HG02943 (cell line): ENCODE measurements at regions not wholly inside any gene's neighbourhood (a gene's known extent, or its start where the extent isn't known, plus 50 kb on each side); places are given as distances from the start of the nearest gene placed in this dataset.

ENCODE experiments used
- ATAC-seq: cut with Tn5 transposase; IDR thresholded peaks from one replicate; pipeline ENCODE4 v1.9.1; 2021; ENCODE audit warnings: mild to moderate bottlenecking, low read depth, moderate library complexity; ENCODE audit not compliant: unreplicated experiment

DNA sequence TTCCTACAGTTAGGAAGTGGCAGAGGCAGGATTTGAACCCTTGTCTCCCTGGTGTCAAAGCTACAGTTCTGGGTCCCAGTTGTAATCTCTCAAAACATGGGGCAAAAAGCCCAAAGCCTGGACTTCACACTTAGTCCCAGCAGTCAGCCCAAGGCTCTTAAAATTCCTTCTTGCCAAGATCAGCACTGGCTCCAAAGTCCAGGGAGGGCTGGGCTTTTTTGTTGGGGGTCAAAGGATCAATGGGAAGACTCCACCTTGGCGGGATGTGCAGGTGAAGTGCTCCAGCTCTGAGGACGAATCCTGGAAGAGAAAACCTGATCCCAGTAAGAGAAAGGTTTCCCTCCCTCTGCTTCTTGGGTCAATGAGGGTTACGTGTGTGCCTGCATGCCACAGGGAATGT is 195.5 kb downstream of the HAPSTR1 start:
- no peak for ATAC-seq

DNA sequence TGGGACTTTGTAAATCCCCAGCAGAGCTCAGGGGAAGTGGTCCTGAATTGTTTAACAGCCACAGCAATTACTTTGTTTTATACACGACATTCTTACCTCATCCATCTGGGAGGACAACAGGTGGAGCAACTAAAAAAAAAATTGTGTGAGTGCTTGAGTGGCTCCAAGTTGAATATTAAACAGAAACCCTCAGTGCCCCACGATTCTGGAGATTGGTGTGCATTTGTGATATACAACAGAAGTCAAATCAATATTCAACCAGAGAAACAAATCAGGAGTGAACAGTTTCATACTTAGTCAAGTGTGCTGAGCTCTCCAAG is 204.8 kb downstream of the HAPSTR1 start:
- no peak for ATAC-seq

DNA sequence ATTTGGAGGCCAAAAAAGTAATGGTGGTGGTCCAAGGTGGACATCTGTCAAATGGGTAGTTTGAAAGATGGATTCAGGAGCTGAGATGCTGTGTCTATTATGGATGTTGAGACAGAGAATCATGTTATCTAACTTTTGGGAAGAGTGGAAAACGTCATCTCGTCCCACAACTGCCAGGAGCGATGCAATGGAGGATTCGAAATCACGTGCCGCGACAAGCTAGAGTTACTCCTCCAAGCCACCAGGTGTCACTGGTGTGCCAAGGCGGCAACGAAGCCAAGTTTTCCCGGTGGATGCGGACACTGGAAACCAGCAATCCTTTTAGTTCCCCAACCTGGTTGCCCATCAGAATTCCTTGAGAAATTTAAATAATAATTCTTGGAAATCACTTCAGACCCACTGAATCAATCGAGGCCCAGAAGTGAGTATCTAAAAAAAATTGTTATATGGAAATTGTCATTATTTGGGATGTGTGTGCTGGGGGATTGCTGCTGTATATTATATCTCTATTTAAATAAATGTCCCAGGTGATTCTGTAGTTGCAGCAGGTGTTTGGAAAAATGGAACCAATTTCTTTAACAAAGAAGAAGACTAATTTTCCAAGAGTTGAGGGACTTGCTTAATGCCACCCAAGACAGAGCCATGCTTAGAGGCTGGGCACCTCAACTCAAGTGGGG is 206.1 kb downstream of the HAPSTR1 start:
- no peak for ATAC-seq

DNA sequence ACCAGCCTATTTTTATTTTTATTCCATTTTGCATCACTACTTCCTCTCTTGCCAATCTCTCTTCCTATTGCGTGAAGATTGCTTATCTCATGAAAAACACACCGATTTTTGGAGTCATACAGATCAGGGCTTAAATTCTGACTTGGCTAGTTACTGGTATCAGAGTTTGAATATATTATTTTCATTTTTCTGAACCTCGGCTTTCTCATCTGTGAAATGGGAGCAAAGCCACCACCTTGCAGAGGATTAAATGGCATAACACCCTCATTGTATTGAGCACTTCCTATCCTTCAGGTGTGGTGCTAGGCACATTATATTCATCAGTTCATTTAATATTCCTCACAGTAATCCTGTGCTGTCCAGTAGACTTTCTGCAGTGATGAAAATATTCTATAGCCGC is 208.8 kb downstream of the HAPSTR1 start:
- no peak for ATAC-seq

DNA sequence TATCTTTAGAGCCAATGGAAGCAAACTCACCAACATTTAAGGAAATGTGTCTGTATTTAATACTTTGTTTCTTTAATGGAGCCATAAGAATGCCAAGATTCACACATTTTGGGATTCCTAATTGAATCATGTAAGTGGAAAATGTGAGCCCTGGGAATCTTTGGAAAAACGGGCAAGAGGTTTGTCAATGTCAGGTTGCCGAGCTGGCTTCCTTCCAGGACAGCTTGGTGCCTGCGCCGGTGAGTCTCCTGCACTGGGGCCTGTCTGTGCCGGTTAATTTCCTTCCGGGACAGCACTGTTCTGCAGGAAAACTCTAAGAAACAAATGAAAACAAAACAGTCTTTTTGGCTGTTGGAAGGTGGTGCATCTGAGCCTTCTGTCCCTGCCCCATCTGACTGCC is 210.6 kb downstream of the HAPSTR1 start:
- ATAC-seq, result no peak

DNA sequence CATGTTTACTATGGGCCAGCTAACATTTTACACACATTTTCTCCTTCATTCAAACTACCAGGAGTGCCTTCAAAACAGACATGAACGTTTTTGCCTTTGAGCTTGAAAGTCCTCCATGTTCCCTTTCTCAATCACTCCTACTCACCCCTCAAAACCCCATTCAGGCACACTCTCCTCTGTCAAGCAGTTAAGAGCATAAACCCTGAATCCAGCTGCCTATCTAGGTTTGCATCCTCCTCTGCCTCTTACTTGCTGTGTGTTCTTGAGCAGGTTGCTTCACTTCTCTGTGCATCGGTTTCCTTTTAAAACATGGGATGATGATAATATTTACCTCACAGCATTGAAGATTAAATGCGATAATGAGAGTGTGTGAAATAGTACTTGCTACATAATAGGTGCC is 215.3 kb downstream of the HAPSTR1 start:
- ATAC-seq, result no peak

DNA sequence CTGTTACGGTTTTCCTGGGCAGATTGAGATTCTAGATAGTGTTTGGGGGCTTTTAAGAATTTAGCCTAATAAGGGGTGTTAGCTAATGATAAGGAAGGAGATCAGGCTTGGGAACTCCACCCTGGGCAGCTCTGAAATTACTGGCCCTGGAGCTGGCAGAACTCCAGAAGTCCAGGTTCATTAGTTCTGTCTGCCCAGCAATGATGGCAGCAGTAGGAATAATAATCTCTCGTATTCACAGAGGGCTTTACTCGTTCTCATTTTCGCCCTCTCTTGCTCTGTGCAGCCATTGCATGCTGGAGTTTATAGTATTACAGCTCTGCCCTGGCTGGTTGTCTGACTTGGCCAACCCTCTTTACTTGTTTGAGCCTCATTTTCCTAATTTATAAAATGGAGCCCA is 216.0 kb downstream of the HAPSTR1 start:
- no peak for ATAC-seq

DNA sequence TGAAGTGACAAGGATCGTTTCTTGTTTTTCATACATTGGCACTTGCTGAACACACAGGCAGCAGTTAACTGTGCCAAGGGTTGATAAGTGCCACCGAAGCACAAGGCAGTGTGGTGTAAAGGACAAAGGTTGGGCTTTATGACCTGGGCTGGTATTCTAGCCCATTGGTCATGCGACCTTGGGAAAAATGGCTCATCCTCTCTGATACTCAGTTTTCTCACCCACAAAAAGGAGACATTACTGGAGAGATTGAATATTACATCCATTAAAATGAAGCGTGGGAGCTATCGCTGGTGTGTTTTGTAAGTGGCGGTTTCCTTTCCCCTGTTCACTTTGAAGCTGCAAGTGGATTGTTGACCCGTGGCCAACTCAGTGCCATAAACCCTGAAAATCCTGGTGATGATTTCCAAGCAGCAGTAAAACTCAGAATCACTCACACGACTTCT is 216.9 kb downstream of the HAPSTR1 start:
- no peak for ATAC-seq

DNA sequence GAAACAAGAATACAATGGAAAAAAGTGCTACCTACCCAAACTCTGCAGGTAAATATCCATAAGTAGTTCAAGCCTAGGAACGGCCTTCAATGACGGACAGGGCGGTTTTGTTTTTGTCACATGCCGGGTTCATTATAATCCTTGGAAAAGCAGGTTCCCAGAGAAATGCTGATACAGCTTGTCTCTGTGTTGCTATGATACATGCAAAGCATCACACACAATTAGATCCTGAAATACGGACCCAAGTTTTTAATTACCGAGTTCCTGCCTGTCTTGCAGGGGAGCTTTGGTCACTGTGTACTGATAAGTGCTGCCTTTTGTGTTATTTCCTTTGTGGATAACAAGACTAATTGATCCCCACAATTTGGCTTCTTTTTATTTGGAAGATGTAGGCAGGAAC is 217.4 kb downstream of the HAPSTR1 start:
- ATAC-seq, result no peak

DNA sequence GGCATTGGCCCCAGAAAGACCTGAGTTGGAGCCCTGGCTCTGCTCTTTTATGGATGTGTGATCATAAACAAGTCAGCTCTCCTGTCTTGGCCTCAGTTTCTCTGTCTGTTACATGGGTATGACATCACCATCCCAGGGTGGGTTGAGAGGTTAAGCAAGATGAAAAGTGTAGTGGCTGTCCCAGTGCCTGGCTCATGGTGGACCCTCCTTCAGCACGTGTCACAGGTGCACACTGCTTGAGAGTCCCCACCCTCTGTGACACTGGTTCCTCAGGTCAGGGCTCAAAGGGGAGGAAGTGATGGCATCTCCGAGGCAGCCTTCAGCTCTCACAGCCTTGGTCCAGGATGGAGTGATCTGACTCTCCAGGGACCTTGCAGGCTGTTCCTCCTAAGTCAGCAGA is 218.4 kb downstream of the HAPSTR1 start:
- no peak for ATAC-seq

DNA sequence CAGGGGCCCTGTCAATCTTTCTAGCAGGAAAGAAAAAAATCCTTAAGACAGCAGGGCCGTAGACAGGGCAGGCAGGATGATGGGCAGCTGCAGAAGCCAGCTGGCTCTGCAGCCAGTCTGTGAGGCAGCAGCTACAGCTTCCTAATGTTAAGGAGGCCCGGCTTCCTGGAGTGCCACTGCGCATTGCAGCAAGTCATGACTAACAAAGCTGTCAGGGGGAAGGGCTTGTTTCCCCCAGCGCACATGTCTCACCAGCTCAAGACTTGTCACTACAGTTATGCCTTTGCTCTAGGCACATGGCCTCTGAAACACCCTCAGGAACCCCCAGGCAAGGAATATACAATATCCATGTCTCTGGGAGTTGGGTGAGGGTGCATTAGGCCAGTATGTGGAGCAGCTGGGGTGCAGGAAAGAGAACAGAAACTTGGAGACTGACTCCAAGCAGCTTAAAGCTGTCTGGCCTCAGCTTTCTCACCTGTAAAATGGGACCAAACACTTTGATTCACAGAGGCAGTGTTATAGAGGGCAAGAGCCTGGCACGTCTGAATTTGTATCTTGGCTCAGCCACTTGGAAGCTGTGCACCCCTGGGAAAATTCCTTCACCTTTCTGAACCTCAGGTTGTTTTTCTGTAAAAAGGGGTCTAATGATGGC is 220.0 kb downstream of the HAPSTR1 start:
- no peak for ATAC-seq

DNA sequence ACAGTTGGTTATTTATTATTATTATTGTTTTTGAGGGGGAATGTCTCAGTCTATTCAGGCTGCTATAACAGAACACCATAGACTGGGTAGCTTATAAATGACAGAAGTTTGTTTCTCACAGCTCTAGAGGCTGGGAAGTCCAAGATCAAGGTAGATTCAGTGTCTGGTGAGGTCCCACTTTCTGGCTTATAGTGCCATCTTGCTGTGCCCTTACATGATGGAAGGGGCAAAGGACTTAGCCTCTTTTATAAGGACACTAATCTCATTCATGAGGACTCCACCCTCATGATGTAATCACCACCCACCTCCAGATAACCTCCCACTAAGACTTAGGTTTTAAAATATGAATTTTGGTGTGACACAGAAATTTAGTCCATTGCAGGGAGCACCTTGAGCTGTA is 224.6 kb downstream of the HAPSTR1 start:
- no peak for ATAC-seq

DNA sequence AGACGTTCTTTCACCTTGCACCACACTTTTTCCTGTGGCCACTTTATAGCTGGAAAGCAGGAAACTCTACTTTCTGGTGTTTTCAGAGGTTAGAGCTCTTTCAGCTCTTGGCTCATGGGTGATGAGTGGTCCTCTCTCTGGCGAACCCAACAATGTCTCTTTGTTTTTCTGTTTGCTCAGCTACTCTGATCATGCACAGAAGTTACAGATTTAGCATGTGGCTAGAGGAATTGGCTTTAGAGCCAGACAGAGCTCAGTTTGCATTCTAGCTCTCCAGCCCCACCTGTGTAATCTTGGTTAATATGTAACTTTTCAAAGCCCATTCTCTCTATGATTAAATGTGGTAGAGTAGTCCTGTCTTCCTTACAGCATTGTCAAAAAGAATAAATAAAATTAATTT is 225.2 kb downstream of the HAPSTR1 start:
- ATAC-seq, result no peak

DNA sequence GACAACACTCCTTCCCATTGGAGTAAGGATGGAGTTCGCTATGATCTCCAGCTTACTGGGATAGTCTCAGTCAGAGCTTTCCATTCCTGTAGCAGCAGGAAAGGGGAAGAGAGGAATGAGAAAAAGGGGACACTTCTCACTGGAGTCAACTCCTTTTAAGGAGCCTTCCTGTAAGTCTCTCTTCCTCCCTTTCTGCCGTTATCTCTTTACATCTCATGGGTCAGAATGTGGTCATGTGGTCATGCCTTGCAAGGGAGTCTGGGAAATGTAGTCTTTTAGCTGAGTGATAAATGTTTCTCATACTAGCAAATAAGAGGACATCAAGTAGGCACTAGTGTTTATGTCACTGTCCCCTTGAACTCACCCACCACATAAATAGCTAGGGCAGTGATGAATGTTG is 227.3 kb downstream of the HAPSTR1 start:
- no peak for ATAC-seq

DNA sequence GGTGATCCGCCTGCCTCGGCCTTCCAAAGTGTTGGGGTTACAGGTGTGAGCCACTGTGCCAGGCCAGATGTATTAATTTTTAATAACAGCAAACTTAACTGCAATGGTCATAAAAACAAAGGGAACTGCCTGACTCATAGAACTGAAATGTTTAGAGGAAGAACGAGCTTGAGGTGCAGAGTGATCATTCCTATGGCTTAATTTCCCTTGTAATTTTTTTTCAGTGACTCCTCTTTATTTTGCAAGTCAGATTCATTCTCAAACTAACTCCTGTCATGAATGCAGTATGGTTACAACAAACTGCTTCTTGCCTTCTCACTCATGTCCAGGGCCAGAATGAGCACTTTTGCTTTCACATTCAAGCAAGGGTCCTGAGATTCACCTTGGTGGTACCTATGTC is 231.3 kb downstream of the HAPSTR1 start:
- ATAC-seq, result no peak

DNA sequence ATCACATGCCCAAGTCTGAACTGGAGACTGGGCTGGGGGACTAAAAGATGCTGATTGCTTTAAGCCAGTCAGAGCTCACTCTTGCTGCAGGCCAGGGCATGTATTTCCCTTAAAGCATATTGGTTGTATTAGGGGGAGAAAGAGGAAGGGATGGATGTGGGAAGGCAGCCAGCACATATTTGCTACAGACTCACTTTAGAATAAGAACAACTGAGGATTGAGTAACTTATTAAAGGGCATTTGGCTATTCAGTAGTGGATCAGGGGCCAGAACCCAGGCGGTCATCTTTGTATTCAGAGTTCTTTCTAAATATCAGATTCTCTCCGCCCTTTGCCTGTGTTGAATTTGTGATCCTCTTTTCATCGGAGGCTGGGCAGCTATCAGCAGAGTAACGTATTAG is 231.7 kb downstream of the HAPSTR1 start:
- ATAC-seq, result no peak

DNA sequence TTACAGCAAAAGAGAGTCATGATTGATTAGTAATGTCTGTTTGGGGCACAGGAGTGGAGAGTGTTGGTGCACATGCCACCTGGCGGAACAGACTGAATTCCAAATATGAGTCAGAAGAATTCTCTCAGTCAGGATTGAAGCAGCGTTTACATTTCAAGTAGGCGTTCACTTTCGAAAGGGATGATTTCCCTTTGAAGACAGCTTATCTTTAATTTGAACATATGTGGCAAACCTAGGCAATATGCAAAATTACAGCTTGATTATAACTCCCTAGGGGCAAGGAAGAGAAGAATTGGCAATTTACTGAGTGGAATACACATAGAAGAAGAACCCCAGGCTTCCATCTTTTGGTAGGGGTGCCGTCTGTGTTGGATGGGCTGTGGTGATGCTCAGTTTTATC is 235.8 kb downstream of the HAPSTR1 start:
- no peak for ATAC-seq

DNA sequence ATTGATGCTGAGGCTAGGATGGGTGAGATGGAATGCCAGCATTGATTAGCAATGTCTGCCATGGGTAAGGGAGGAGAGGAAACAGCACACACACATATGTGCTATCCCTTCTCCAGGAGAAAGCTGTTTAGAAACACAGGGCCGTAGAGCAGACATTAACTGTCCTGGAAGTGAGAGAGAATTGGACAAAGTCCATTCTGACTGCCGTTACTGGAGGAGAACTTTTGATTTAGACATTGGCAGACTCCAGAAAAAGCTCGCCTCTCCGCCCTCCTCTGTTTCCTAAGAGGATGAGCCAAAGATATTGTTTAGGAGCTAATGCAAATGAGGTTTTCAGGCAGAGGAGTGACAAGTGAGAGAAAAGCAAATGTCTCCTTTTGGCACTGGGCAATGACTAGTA is 237.0 kb downstream of the HAPSTR1 start:
- ATAC-seq, result no peak

DNA sequence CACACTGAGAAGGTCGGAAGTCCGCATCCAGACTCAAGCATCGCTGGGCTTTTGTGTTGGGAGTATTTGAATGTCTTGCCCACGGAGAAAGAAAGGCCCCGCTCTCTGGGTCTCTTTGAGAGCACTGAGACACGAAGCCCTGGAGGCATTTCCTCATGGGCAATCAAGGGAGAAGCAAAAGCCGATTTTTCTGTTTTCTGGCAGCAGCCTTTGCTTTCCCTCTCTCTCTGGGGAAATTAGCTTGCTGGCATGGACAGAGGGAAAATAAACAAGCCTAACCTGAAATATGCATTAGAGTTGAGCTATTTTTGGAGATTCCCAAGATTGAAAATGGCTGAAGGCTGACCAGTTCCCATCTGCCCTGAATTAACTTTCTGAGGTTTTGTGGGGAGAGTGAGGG is 238.7 kb downstream of the HAPSTR1 start:
- ATAC-seq, result no peak

DNA sequence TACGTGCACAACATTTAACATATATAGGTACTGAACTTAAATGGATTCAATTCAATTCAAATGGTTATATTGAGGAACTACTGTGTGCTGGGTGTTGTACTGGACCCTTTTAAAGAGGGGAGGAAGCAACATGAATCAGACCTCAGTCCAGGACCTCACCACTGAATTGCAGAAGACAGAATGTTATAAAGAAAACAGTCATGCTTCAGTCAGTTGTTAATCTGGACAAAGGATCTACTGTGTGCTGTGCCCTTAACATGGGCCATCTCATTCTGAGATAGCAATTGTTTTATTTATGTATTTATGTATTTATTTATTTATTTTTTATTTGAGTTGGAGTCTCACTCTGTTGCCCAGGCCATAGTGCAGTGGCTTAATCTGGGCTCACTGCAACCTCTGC is 240.1 kb downstream of the HAPSTR1 start:
- ATAC-seq, result no peak

DNA sequence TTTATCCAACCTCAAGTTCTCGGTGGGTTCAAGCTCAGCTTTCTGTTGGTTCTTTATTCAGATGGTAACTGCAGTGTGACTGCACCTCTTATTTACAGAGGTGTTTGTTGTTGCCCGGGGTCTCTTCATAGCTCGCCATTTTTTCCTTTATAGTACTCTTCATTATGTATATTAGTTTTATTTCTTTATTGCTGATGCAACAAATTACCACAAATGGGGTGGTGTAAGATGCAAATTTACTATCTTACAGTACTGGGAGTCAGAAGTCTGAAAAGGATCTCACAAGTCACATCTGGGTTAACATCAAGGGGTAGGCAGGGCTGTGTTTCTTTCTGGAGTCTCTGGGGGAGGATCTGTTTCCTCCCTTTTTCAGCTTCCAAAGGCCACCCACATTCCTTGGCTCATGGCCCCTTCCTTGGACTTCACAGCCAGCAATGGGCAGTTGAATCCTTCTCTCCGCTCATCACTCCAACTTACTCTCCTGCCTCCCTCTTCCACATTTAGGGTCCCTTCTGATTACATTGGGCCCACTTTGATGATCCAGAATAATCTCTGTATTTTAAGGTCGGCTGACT is 241.2 kb downstream of the HAPSTR1 start:
- ATAC-seq, result no peak

DNA sequence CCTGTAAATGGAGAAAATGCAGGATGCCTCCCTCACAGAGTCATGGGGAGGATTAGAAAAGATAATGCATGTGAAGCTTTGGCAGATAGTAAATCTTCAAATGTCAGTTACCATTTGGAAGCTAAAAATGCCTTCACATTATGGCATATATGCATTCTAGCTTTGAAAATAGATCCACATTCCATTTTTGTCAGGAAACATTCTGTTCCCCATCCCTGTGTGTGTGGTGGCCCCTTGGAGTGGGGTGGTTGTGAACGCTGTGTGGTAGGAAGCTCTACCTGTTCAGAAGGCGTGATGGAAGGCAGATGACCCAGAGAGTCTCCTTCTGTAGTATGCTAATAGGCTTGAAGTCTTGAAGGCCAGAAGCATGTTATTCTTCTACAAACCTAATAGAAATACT is 242.0 kb downstream of the HAPSTR1 start:
- ATAC-seq, result no peak
